CD4-positive, CD25-positive, alpha-beta regulatory T cell (primary cell): ENCODE measurements at regions not wholly inside any gene's neighbourhood (a gene's known extent, or its start where the extent isn't known, plus 50 kb on each side); places are given as distances from the start of the nearest gene placed in this dataset.

Experiments
- ATAC-seq, 2 donors: fragments of 150-1000 bp; cut with Tn5 transposase; one replicate each; pipeline ENCODE4 v1.10.0; 2021; ENCODE audit warnings: low read depth in 2 of 2, moderate number of reproducible peaks in 2 of 2, moderate library complexity in 1 of 2
- DNase-seq, 3 donors: peaks; one replicate each; pipeline versions ENCODE4 v3.0.0 to v3.0.0-alpha.2; 2012 to 2022; ENCODE audit warnings: mixed read lengths in 1 of 3
- H3K27ac ChIP-seq: one replicate; pipeline ENCODE4 v1.7.0; 2013; ENCODE audit warnings: mild to moderate bottlenecking, low read length; ENCODE audit not compliant: insufficient read depth, poor library complexity, severe bottlenecking
- H3K27me3 ChIP-seq: one replicate; pipeline ENCODE4 v1.7.0; 2013; ENCODE audit warnings: low read length; ENCODE audit not compliant: control insufficient read depth, insufficient read depth
- H3K36me3 ChIP-seq: one replicate; pipeline ENCODE4 v1.7.0; 2013; ENCODE audit warnings: mild to moderate bottlenecking, low read length, moderate library complexity; ENCODE audit not compliant: control insufficient read depth, insufficient read depth
- H3K4me1 ChIP-seq: 2 replicates; pipeline ENCODE4 v1.7.0; 2013; ENCODE audit warnings: mild to moderate bottlenecking, low read length; ENCODE audit not compliant: insufficient read depth, control insufficient read depth, poor library complexity, severe bottlenecking
- H3K4me3 ChIP-seq: one replicate; pipeline ENCODE4 v1.7.0; 2013; ENCODE audit warnings: low read depth, mild to moderate bottlenecking, low read length, moderate library complexity
- H3K9me3 ChIP-seq, 2 experiments: 1 replicate in 1 of 2; 2 replicates in 1 of 2; pipeline ENCODE4 v1.7.0; 2013; ENCODE audit warnings: low read length in 2 of 2, mild to moderate bottlenecking in 1 of 2, moderate library complexity in 1 of 2; ENCODE audit not compliant: control insufficient read depth in 2 of 2
- H3K27ac Mint-ChIP-seq, 3 donors: one replicate each; pipeline ENCODE4 v1.8.0; 2020 to 2022; ENCODE audit warnings: mild to moderate bottlenecking in 3 of 3, mixed read lengths in 3 of 3, moderate library complexity in 2 of 3
- H3K27me3 Mint-ChIP-seq: one replicate; pipeline ENCODE4 v1.8.0; 2022; ENCODE audit warnings: mild to moderate bottlenecking, mixed read lengths
- H3K36me3 Mint-ChIP-seq: one replicate; pipeline ENCODE4 v1.8.0; 2020; ENCODE audit warnings: mixed read lengths
- H3K4me1 Mint-ChIP-seq, 4 donors: one replicate each; pipeline ENCODE4 v1.8.0; 2020 to 2022; ENCODE audit warnings: mixed read lengths in 4 of 4, mild to moderate bottlenecking in 1 of 4
- H3K4me3 Mint-ChIP-seq, 4 donors: one replicate each; pipeline ENCODE4 v1.8.0; 2020 to 2022; ENCODE audit warnings: mild to moderate bottlenecking in 4 of 4, mixed read lengths in 4 of 4, moderate library complexity in 3 of 4
- H3K9me3 Mint-ChIP-seq, 7 donors: one replicate each; pipeline ENCODE4 v1.8.0; 2020 to 2022; ENCODE audit warnings: mixed read lengths in 7 of 7, mild to moderate bottlenecking in 3 of 7, moderate library complexity in 2 of 7

DNA sequence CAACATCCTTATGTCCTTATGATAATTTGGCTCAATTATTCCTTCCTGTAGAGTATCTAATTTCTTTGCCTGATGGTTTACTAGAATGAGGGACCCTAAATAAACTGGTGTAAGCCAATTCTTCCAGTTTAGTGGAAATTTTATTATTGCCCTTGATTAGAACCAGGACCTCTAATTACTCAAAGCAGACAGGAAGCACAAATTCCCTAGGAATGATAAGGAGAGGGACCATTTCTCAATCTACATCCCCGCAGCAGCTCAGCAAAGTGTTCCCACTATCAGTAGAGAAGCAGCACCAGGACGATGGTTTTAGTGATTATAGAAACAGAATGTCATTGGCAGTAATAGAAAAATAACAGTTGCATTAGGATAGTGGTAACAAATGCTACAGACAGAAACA, 97.1 kb downstream of the PLPPR4 start:
- H3K36me3 ChIP-seq, result no peaks in the 10 kb centered on the region
- Mint-ChIP-seq H3K27ac (no peak overlapping the region), H3K36me3 (no peaks in the 10 kb centered on the region), H3K27me3 (no peaks in the 10 kb centered on the region), H3K9me3 (peaks cover 0 to 6% (median 0%) of the 10 kb centered on the region in 7 donors), H3K4me1 (no peaks in the 10 kb centered on the region), H3K4me3 (no peak overlapping the region)
- no peak overlapping the region for H3K4me3 ChIP-seq
- DNase-seq, result no peak
- no peak for ATAC-seq
- H3K27ac ChIP-seq, result no peak overlapping the region
- no peaks in the 10 kb centered on the region for H3K27me3 ChIP-seq
- H3K4me1 ChIP-seq, result no peaks in the 10 kb centered on the region
- no peaks in the 10 kb centered on the region for H3K9me3 ChIP-seq

- H3K9me3 ChIP-seq, result no peaks in the 10 kb centered on the region
- no peak for ATAC-seq
- no peaks in the 10 kb centered on the region for H3K4me1 ChIP-seq
- Mint-ChIP-seq H3K4me1 (no peaks in the 10 kb centered on the region), H3K9me3 (peaks cover 0 to 2% (median 0%) of the 10 kb centered on the region in 7 donors), H3K4me3 (no peak overlapping the region), H3K36me3 (no peaks in the 10 kb centered on the region), H3K27ac (no peak overlapping the region), H3K27me3 (no peaks in the 10 kb centered on the region)
- no peaks in the 10 kb centered on the region for H3K27me3 ChIP-seq
- no peak overlapping the region for H3K27ac ChIP-seq
- H3K4me3 ChIP-seq, result no peak overlapping the region
- no peaks in the 10 kb centered on the region for H3K36me3 ChIP-seq
- DNase-seq, result no peak
Measured at GRCh38 chr1:99363531-99363930, 99.2 kb downstream of the PLPPR4 start.

- Histone ChIP-seq H3K4me3 (no peak overlapping the region), H3K4me1 (no peaks in the 10 kb centered on the region), H3K27me3 (no peaks in the 10 kb centered on the region), H3K9me3 (no peaks in the 10 kb centered on the region), H3K36me3 (no peaks in the 10 kb centered on the region), H3K27ac (no peak overlapping the region)
- Mint-ChIP-seq H3K36me3 (no peaks in the 10 kb centered on the region), H3K27ac (no peak overlapping the region), H3K4me3 (no peak overlapping the region), H3K9me3 (peaks cover 0 to 6% (median 0%) of the 10 kb centered on the region in 7 donors), H3K27me3 (no peaks in the 10 kb centered on the region), H3K4me1 (no peaks in the 10 kb centered on the region)
- DNase-seq (no peak), ATAC-seq (no peak)
Measured at GRCh38 chr1:99365141-99365540, 100.8 kb downstream of the PLPPR4 start.

GRCh38 chr1:99365545-99365944, 101.3 kb downstream of the PLPPR4 start:
- H3K4me1 ChIP-seq, result no peaks in the 10 kb centered on the region
- Mint-ChIP-seq H3K36me3 (no peaks in the 10 kb centered on the region), H3K9me3 (peaks cover 0 to 6% (median 0%) of the 10 kb centered on the region in 7 donors), H3K27me3 (no peaks in the 10 kb centered on the region), H3K4me3 (no peak overlapping the region), H3K4me1 (no peaks in the 10 kb centered on the region), H3K27ac (no peak overlapping the region)
- H3K36me3 ChIP-seq, result no peaks in the 10 kb centered on the region
- DNase-seq, result no peak
- ATAC-seq, result no peak
- no peak overlapping the region for H3K4me3 ChIP-seq
- no peaks in the 10 kb centered on the region for H3K27me3 ChIP-seq
- H3K27ac ChIP-seq, result no peak overlapping the region
- no peaks in the 10 kb centered on the region for H3K9me3 ChIP-seq

- no peaks in the 10 kb centered on the region for H3K36me3 ChIP-seq
- no peaks in the 10 kb centered on the region for H3K27me3 ChIP-seq
- no peak for DNase-seq
- Mint-ChIP-seq H3K4me3 (peak overlapping the region in 1 of 4 donors; percentile 48), H3K4me1 (no peaks in the 10 kb centered on the region), H3K27ac (no peak overlapping the region), H3K27me3 (no peaks in the 10 kb centered on the region), H3K9me3 (peaks cover 0 to 8% (median 0%) of the 10 kb centered on the region in 7 donors), H3K36me3 (no peaks in the 10 kb centered on the region)
- no peak overlapping the region for H3K27ac ChIP-seq
- ATAC-seq, result no peak
- H3K4me3 ChIP-seq, result no peak overlapping the region
- no peaks in the 10 kb centered on the region for H3K4me1 ChIP-seq
- H3K9me3 ChIP-seq, result no peaks in the 10 kb centered on the region
Measured at GRCh38 chr1:99369154-99369553, 104.9 kb downstream of the PLPPR4 start.

DNA sequence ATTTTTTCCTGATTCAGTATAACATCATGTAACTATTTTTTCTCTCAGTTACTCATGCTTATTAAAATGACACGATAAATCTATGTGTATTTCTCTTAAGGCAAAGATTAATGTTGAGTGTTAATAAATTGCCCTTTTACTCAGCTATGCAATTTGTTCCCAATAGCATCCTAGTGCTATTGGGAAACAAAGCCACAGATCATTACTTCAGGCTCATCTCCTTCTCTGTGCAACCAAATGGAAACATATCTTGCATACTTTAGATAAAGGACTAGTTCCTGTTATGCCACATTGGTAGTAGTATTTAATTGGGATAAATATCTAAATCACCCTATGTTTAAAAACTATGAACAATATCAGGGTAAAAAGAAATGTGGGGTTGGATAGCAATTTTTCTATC, 106.2 kb downstream of the PLPPR4 start:
- H3K4me3 ChIP-seq, result no peak overlapping the region
- DNase-seq (no peak), ATAC-seq (no peak)
- H3K27ac Mint-ChIP-seq, result no peak overlapping the region
- no peaks in the 10 kb centered on the region for H3K27me3 ChIP-seq
- H3K9me3 ChIP-seq, result no peaks in the 10 kb centered on the region
- H3K4me1 Mint-ChIP-seq, result no peaks in the 10 kb centered on the region
- H3K4me1 ChIP-seq, result no peaks in the 10 kb centered on the region
- no peaks in the 10 kb centered on the region for H3K36me3 Mint-ChIP-seq
- H3K4me3 Mint-ChIP-seq, result no peak overlapping the region
- no peak overlapping the region for H3K27ac ChIP-seq
- peaks cover 0 to 9% (median 0%) of the 10 kb centered on the region in 7 donors for H3K9me3 Mint-ChIP-seq
- no peaks in the 10 kb centered on the region for H3K36me3 ChIP-seq
- H3K27me3 Mint-ChIP-seq, result no peaks in the 10 kb centered on the region

- DNase-seq (no peak), ATAC-seq (no peak)
- Histone ChIP-seq H3K9me3 (no peaks in the 10 kb centered on the region), H3K4me3 (no peak overlapping the region), H3K27me3 (no peaks in the 10 kb centered on the region), H3K36me3 (no peaks in the 10 kb centered on the region), H3K27ac (no peak overlapping the region), H3K4me1 (no peaks in the 10 kb centered on the region)
- Mint-ChIP-seq H3K9me3 (peaks cover 0 to 10% (median 0%) of the 10 kb centered on the region in 7 donors), H3K27me3 (no peaks in the 10 kb centered on the region), H3K4me3 (no peak overlapping the region), H3K4me1 (no peaks in the 10 kb centered on the region), H3K27ac (no peak overlapping the region), H3K36me3 (no peaks in the 10 kb centered on the region)
Measured at GRCh38 chr1:99371413-99371812, 107.1 kb downstream of the PLPPR4 start.

DNA sequence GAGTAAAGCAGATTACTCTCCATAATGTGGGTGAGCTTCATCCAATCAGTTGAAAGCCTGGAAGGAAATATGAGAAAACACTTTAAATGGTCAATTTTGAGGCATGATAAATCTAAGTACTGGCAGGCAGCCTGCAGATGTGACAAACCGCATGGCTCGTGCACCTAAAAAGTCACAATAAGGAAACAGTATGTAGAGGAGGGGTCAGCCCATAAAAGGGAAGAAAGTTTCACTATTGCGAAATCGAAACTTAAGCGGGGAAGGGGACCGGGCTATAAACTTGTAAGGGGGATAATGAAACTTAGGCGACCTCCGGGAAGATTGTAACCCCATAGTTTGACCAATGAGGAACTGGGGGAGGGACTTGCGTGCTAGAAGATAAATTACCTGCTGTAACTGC, 109.8 kb downstream of the PLPPR4 start:
- Histone ChIP-seq H3K4me3 (no peak overlapping the region), H3K9me3 (no peaks in the 10 kb centered on the region), H3K36me3 (no peaks in the 10 kb centered on the region), H3K27me3 (no peaks in the 10 kb centered on the region), H3K4me1 (no peaks in the 10 kb centered on the region), H3K27ac (no peak overlapping the region)
- Mint-ChIP-seq H3K9me3 (peaks cover 0 to 4% (median 0%) of the 10 kb centered on the region in 7 donors), H3K36me3 (no peaks in the 10 kb centered on the region), H3K27ac (no peak overlapping the region), H3K27me3 (no peaks in the 10 kb centered on the region), H3K4me3 (no peak overlapping the region), H3K4me1 (no peaks in the 10 kb centered on the region)
- no peak for ATAC-seq
- DNase-seq, result no peak
